Fibroblast of pulmonary artery (primary cell): ENCODE measurements at regions not wholly inside any gene's neighbourhood (a gene's known extent, or its start where the extent isn't known, plus 50 kb on each side); places are given as distances from the start of the nearest gene placed in this dataset.

Experiments used
- DNase-seq: peaks from one replicate; pipeline ENCODE4 v3.0.0-alpha.2; 2010; ENCODE audit warnings: low read depth
- H3K4me3 ChIP-seq: replicated peaks from 2 replicates; pipeline ENCODE4 v1.5.1; 2011; ENCODE audit warnings: low read depth, mild to moderate bottlenecking, control low read depth, low read length, moderate library complexity
- TF ChIP-seq, protein P1 (sequence below): IDR thresholded peaks from 2 replicates; pipeline ENCODE4 v1.5.1; 2011; ENCODE audit warnings: mild to moderate bottlenecking, control low read depth, low read length, inconsistent platforms; ENCODE audit errors: missing control alignments

GRCh38 chr11:104637662-104638170 lies 260.5 kb downstream of the CASP12 start:
- TF ChIP-seq, protein P1, sequence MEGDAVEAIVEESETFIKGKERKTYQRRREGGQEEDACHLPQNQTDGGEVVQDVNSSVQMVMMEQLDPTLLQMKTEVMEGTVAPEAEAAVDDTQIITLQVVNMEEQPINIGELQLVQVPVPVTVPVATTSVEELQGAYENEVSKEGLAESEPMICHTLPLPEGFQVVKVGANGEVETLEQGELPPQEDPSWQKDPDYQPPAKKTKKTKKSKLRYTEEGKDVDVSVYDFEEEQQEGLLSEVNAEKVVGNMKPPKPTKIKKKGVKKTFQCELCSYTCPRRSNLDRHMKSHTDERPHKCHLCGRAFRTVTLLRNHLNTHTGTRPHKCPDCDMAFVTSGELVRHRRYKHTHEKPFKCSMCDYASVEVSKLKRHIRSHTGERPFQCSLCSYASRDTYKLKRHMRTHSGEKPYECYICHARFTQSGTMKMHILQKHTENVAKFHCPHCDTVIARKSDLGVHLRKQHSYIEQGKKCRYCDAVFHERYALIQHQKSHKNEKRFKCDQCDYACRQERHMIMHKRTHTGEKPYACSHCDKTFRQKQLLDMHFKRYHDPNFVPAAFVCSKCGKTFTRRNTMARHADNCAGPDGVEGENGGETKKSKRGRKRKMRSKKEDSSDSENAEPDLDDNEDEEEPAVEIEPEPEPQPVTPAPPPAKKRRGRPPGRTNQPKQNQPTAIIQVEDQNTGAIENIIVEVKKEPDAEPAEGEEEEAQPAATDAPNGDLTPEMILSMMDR: no peak

DNA sequence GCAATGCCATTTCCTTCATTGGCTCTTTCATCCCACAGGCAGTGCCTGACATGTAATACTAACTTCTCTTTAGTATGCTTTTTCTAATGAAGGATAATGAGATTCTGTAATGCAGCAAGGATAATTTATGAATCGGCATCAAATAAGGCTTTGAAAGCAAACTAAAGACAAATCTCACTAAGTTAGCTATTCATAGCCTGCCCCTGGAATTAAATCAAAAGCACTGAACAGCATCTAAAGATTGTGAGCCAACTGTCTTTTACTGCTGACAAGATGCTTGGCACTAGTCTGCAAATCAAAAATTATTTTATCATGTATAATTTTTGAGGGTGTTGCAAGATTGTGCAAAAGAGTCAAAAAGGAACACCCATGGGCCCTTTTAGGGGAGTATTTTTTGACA lies 265.0 kb downstream of the CASP12 start:
- no peak overlapping the region for H3K4me3 ChIP-seq
- TF ChIP-seq, protein P1: no peak
- no peak for DNase-seq

More at GRCh38 chr11:104637662-104638170, 260.5 kb downstream of the CASP12 start:
- DNase-seq: no peak
- H3K4me3 ChIP-seq: no peak overlapping the region

- no peak overlapping the region for H3K4me3 ChIP-seq
- TF ChIP-seq, protein P1: no peak
- no peak for DNase-seq
These were observed 267.9 kb downstream of the CASP12 start for GRCh38 chr11:104630352-104630751.

GRCh38 chr11:104625246-104625645 lies 273.0 kb downstream of the CASP12 start:
- peak; percentile 41 for DNase-seq
- no peak overlapping the region for H3K4me3 ChIP-seq
- TF ChIP-seq, protein P1: no peak

DNA sequence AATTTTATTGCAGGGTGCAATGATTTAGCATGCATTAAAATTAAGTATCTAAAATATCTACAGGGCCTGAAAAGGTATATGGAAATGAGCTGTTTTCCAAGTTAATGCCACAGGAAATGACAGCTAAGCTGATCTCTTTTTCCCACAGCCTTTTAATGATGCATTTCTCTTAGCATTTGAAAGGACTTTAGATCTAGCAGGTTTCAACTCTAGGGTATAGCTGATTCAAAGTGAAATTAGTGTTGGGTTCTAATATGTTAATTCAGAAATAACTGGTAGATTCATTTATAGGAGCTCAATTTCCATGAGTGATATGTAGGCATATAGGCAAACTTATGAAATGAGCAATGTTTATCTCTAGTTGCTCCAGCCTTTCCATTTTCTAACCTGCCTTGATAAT lies 274.2 kb downstream of the CASP12 start:
- TF ChIP-seq, protein P1: no peak
- no peak overlapping the region for H3K4me3 ChIP-seq
- peak; percentile 2 for DNase-seq

- TF ChIP-seq, protein P1: no peak
- DNase-seq: peak; percentile 67
- H3K4me3 ChIP-seq: no peak overlapping the region
These were observed 274.7 kb downstream of the CASP12 start for GRCh38 chr11:104623518-104623917.

GRCh38 chr11:104620991-104621390 lies 277.3 kb downstream of the CASP12 start:
- H3K4me3 ChIP-seq: no peak overlapping the region
- TF ChIP-seq, protein P1: no peak
- DNase-seq: no peak
